ENCODE measurements at regions not wholly inside any gene's neighbourhood (a gene's known extent, or its start where the extent isn't known, plus 50 kb on each side); places are given as distances from the start of the nearest gene placed in this dataset.

DNA sequence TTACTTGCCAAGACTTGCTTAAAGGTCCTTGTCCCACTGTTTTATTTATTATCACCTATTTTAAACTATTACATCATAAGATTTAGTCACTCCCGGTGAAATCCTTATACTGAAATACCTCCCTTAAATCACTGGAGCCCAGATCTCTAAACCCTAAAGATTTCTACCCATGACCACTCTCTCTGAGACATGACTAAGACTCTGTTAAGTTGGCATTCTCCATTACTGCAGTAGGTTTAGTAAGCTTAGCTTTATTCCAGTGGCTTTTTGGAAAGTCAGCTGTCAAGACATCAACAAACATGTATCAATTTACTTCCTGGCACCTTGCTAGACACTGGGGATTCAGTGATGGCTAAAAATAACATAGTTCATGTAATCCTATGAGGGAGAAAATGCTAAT lies 874.2 kb downstream of the KCNMA1 start:
- H3K4me3 ChIP-seq (ENCODE audit: low read length): no peak overlapping the region
- peak; percentile 51 for DNase-seq (ENCODE audit: low read depth)
- TF ChIP-seq, protein P1, sequence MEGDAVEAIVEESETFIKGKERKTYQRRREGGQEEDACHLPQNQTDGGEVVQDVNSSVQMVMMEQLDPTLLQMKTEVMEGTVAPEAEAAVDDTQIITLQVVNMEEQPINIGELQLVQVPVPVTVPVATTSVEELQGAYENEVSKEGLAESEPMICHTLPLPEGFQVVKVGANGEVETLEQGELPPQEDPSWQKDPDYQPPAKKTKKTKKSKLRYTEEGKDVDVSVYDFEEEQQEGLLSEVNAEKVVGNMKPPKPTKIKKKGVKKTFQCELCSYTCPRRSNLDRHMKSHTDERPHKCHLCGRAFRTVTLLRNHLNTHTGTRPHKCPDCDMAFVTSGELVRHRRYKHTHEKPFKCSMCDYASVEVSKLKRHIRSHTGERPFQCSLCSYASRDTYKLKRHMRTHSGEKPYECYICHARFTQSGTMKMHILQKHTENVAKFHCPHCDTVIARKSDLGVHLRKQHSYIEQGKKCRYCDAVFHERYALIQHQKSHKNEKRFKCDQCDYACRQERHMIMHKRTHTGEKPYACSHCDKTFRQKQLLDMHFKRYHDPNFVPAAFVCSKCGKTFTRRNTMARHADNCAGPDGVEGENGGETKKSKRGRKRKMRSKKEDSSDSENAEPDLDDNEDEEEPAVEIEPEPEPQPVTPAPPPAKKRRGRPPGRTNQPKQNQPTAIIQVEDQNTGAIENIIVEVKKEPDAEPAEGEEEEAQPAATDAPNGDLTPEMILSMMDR (IDR thresholded peaks at IDR 0.05; ENCODE audit: insufficient read depth, low read depth, low read length, missing control alignments): no peak

DNA sequence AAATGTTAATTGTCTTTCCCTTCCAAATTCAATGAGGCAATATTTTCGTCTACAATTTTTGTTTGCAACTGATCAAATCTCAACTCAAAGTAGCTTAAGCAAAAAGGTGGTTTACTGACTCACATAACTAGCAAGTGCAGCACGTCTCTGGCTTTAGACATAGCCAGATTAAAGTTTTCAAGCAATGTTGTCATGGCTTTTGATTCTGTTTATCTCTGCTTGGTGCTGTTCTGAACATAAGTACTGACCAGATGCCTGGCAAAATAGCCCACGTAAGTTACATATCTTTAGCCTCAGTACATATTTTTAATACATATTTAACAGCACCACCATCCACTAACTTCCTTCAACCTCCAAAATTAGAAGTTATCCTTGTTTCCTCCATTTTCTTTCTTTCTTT lies 877.9 kb downstream of the KCNMA1 start:
- no peak for DNase-seq (ENCODE audit: low read depth)
- H3K4me3 ChIP-seq (ENCODE audit: low read length): no peak overlapping the region
- TF ChIP-seq, protein P1 (IDR thresholded peaks at IDR 0.05; ENCODE audit: insufficient read depth, low read depth, low read length, missing control alignments): no peak

DNA sequence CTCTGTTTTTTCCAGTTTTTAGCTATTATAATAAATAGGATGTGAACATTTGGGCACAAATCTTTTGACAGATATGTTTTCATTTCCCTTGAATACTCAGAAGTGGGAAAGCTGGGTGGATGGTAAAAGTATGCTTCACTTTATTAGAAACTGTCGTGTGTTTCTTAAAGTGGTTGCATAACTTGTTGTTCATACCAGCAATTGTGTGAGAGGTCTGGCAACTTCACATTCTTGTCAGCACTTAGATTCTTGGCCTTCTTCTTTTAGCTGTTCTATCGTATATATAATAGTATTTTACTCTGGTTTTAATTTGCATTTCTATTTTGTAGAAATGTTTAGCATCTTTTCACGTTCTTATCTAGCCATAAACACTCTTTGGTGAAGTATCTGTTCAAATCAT lies 894.4 kb downstream of the KCNMA1 start:
- DNase-seq (ENCODE audit: low read depth): no peak
- H3K4me3 ChIP-seq (ENCODE audit: low read length): no peak overlapping the region
- TF ChIP-seq, protein P1 (IDR thresholded peaks at IDR 0.05; ENCODE audit: insufficient read depth, low read depth, low read length, missing control alignments): no peak

DNA sequence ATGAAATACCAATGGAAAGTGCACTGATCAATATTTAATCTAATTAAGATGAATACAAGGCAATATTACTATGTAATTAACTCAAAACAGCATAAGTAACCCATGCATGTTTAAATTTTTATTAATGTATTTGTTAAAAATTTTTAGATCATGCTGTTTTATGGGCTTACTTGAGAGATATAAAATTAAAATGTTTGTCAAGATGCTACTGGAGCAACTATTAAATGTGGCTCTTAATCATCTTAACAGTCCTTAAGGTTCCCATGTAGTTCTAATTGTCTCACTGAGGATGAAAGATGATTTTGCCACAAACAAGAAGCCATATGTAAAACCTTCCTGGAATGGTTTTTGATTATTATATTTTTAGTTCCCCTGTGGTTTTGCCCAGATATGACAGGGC lies 897.1 kb downstream of the KCNMA1 start:
- DNase-seq (ENCODE audit: low read depth): no peak
- no peak overlapping the region for H3K4me3 ChIP-seq (ENCODE audit: low read length)
- TF ChIP-seq, protein P1 (IDR thresholded peaks at IDR 0.05; ENCODE audit: insufficient read depth, low read depth, low read length, missing control alignments): no peak

DNA sequence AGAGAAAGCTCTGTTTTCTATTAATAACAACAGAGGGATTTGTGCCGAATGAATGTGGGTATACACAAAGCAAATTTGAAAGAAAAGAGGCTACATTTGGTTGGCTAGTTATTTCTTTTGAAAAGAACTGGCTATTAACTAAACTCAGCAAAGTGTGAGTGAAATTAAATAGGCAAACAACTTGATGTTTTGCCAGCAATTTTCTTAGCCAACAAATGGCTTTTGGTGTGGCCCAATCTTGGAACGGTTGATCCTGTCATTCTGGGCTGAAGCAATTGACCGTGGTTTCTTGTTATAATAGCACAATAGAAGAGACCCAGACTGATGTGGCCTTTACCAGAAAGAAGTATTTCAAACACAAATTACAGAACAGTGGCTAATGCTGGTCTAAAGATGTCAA lies 898.6 kb downstream of the KCNMA1 start:
- TF ChIP-seq, protein P1 (IDR thresholded peaks at IDR 0.05; ENCODE audit: insufficient read depth, low read depth, low read length, missing control alignments): no peak
- no peak overlapping the region for H3K4me3 ChIP-seq (ENCODE audit: low read length)
- no peak for DNase-seq (ENCODE audit: low read depth)

DNA sequence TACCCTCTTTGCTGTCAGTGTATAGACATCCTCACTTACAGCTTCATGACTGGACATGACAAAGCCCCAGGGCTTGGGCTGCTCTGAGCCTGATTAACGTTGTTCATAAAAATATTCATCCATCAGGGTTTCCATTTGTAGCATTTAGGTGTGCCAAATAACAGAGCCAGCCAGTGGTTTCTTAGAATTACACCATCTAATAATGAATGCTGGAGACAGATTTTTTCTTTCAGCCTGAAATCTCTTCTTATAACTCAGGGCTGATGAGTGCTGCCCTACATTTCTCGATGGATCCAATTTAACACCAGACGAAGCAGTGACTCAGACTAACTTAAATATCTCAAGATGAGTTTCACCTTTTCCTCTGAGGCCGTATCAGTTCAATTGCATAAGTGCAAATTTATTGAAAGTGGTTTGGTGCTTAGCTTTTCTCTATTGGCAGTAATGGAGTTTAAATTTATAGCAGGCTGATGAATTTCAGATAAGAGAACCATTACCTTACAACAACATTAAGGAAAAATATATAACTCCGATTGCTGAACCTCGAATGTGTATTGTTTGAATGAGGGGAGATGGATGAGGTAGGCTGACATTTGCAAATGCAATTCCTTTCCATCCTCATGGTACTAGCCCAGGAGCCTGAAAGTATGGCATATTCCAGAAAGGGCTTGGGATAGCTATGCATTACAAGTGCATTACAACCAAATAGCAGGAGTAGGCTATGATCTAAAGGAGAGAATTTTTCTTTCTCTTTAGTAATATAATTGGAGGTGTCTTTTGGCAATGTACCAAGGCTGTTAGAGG lies 900.6 kb downstream of the KCNMA1 start:
- TF ChIP-seq, protein P1 (IDR thresholded peaks at IDR 0.05; ENCODE audit: insufficient read depth, low read depth, low read length, missing control alignments): no peak
- no peak overlapping the region for H3K4me3 ChIP-seq (ENCODE audit: low read length)
- DNase-seq (ENCODE audit: low read depth): peak; percentile 29

DNA sequence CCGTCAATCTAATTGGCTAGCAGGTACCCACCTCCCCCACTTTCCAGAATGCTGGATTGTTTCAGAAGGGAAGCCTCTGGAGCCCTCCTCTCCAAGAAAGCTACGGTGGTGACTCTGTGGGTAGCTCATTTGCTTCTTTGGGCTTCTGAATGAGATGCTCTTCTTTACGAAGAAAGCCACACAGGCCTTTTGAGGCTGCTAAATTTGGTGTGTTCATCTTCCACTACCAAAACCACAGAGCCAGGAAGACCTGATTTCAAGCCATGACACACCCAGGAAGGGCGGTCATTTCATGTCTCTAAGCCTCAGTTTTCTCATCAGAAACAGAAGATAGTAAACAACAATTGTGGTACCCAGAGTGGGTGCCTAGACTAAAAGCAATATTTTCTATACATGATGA lies 901.2 kb downstream of the KCNMA1 start:
- DNase-seq (ENCODE audit: low read depth): peak; percentile 1
- TF ChIP-seq, protein P1 (IDR thresholded peaks at IDR 0.05; ENCODE audit: insufficient read depth, low read depth, low read length, missing control alignments): no peak

More for the DNA sequence above, 901.2 kb downstream of the KCNMA1 start:
- no peak overlapping the region for H3K4me3 ChIP-seq (ENCODE audit: low read length)
